ENCODE measurements at regions not wholly inside any gene's neighbourhood (a gene's known extent, or its start where the extent isn't known, plus 50 kb on each side); places are given as distances from the start of the nearest gene placed in this dataset.

DNA sequence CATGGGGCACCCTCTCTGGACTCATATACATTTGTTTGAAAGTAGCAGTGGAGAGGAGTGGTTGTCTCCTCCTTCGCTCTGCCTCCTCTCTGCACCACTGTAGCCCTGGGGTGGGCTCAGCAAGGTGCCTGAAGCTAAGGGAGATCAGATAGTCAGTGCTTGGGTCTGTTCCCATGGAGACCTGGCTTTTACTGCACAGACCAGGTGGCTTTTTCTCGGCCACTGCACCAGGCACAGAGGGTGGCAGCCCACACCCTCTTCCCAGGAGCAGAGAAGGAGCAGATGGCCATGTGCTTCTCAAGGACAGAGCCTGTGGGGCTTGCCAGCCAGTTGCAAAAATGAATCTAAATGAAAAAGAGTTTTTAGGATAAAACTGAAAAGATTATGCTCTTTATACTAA lies 123.4 kb upstream of the KCNK1 start:
- TF ChIP-seq POLR2A (IDR thresholded peaks at IDR 0.05; ENCODE audit: low read length) = no peak
- TF ChIP-seq GATA1 (IDR thresholded peaks at IDR 0.05; ENCODE audit: low read depth, low read length) = no peak

Measured in erythroblast (primary cell).